T follicular helper cell (primary cell): ENCODE measurements at regions not wholly inside any gene's neighbourhood (a gene's known extent, or its start where the extent isn't known, plus 50 kb on each side); places are given as distances from the start of the nearest gene placed in this dataset.
"Not testable (repeated sequence)": the region's sequence is repeated elsewhere in the genome, so short reads cannot be mapped to it uniquely, and the experiment has no call there.

Experiments used
- DNase-seq: peaks from one replicate; pipeline ENCODE4 v3.0.0-alpha.2; 2020; ENCODE audit warnings: low read depth

GRCh38 chr16:86932130-86932982 lies 354.0 kb downstream of the FOXL1 start:
- DNase-seq: no peak

GRCh38 chr16:86934581-86935375 lies 356.4 kb downstream of the FOXL1 start:
- no peak for DNase-seq

GRCh38 chr16:86939609-86940008 lies 361.3 kb downstream of the FOXL1 start:
- no peak for DNase-seq

- DNase-seq: no peak
Observed at GRCh38 chr16:86941731-86942130, 363.4 kb downstream of the FOXL1 start.

- no peak for DNase-seq
Observed at GRCh38 chr16:86942151-86943051, 364.1 kb downstream of the FOXL1 start.

GRCh38 chr16:86945166-86945900 lies 367.0 kb downstream of the FOXL1 start:
- no peak for DNase-seq

GRCh38 chr16:86946396-86946795 lies 368.0 kb downstream of the FOXL1 start:
- DNase-seq: no peak

- no peak for DNase-seq
Observed at GRCh38 chr16:86946981-86947380, 368.6 kb downstream of the FOXL1 start.

- DNase-seq: no peak
Observed at GRCh38 chr16:86948046-86948445, 369.1 kb downstream of the C16orf95 start.

GRCh38 chr16:86949116-86949515 lies 368.1 kb downstream of the C16orf95 start:
- no peak for DNase-seq

GRCh38 chr16:86949630-86950029 lies 367.6 kb downstream of the C16orf95 start:
- DNase-seq: no peak

GRCh38 chr16:86951041-86951822 lies 366.0 kb downstream of the C16orf95 start:
- no peak for DNase-seq

- no peak for DNase-seq
Observed at GRCh38 chr16:86951831-86952598, 365.2 kb downstream of the C16orf95 start.

- DNase-seq: no peak
Observed at GRCh38 chr16:86952769-86953168, 364.4 kb downstream of the C16orf95 start.

- no peak for DNase-seq
Observed at GRCh38 chr16:86953631-86954391, 363.4 kb downstream of the C16orf95 start.

- DNase-seq: no peak
Observed at GRCh38 chr16:86955136-86955855, 361.9 kb downstream of the C16orf95 start.

GRCh38 chr16:86956437-86956836 lies 360.8 kb downstream of the C16orf95 start:
- DNase-seq: no peak

GRCh38 chr16:86957662-86958198 lies 359.5 kb downstream of the C16orf95 start:
- not testable (repeated sequence) for DNase-seq
